ENCODE measurements at regions not wholly inside any gene's neighbourhood (a gene's known extent, or its start where the extent isn't known, plus 50 kb on each side); places are given as distances from the start of the nearest gene placed in this dataset.

- no peak for TF ChIP-seq ZFX (IDR thresholded peaks at IDR 0.05)
- TF ChIP-seq, protein P1, sequence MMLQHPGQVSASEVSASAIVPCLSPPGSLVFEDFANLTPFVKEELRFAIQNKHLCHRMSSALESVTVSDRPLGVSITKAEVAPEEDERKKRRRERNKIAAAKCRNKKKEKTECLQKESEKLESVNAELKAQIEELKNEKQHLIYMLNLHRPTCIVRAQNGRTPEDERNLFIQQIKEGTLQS (IDR thresholded peaks at IDR 0.05): no peak
- no peak for TF ChIP-seq EZH2 (IDR thresholded peaks at IDR 0.05)
- TF ChIP-seq SP1 (IDR thresholded peaks at IDR 0.05; ENCODE audit: low read depth): no peak
- TF ChIP-seq MAX (IDR thresholded peaks at IDR 0.05): no peak
- TF ChIP-seq POLR2AphosphoS5 (IDR thresholded peaks at IDR 0.05; ENCODE audit: low read depth, low read length): no peak
- TF ChIP-seq, protein P2, sequence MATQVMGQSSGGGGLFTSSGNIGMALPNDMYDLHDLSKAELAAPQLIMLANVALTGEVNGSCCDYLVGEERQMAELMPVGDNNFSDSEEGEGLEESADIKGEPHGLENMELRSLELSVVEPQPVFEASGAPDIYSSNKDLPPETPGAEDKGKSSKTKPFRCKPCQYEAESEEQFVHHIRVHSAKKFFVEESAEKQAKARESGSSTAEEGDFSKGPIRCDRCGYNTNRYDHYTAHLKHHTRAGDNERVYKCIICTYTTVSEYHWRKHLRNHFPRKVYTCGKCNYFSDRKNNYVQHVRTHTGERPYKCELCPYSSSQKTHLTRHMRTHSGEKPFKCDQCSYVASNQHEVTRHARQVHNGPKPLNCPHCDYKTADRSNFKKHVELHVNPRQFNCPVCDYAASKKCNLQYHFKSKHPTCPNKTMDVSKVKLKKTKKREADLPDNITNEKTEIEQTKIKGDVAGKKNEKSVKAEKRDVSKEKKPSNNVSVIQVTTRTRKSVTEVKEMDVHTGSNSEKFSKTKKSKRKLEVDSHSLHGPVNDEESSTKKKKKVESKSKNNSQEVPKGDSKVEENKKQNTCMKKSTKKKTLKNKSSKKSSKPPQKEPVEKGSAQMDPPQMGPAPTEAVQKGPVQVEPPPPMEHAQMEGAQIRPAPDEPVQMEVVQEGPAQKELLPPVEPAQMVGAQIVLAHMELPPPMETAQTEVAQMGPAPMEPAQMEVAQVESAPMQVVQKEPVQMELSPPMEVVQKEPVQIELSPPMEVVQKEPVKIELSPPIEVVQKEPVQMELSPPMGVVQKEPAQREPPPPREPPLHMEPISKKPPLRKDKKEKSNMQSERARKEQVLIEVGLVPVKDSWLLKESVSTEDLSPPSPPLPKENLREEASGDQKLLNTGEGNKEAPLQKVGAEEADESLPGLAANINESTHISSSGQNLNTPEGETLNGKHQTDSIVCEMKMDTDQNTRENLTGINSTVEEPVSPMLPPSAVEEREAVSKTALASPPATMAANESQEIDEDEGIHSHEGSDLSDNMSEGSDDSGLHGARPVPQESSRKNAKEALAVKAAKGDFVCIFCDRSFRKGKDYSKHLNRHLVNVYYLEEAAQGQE (IDR thresholded peaks at IDR 0.05; ENCODE audit: low read depth): no peak
- TF ChIP-seq CTCF (IDR thresholded peaks at IDR 0.05 in 2 of 3, conservative IDR thresholded peaks at IDR 0.05 in 1 of 3; ENCODE audit: borderline replicate concordance in 1 of 3, insufficient read depth in 1 of 3, low read depth in 2 of 3, low read length in 2 of 3): no peak
- no peak for TF ChIP-seq ZNF274 (IDR thresholded peaks at IDR 0.05; ENCODE audit: low read depth, low read length)
- no peak for TF ChIP-seq CEBPB (IDR thresholded peaks at IDR 0.05; ENCODE audit: low read depth)
- TF ChIP-seq SIN3A (IDR thresholded peaks at IDR 0.05; ENCODE audit: low read depth): no peak
- BruUV-seq (replicated peaks): no TSS peak
- no peaks in the 10 kb centered on the region for H3K4me1 ChIP-seq (ENCODE audit: control insufficient read depth in 1 of 2, insufficient read depth in 2 of 2, low read length in 2 of 2)
- no peak overlapping the region for H3K9ac ChIP-seq (ENCODE audit: low read length)
- H3K27ac ChIP-seq (ENCODE audit: low read depth, low read length): no peak overlapping the region
- POLR2A ChIA-PET: no interaction called here
- ATAC-seq (no peak), DNase-seq (ENCODE audit: low read depth, low spot score) (no peak)
- H3K79me2 ChIP-seq (ENCODE audit: insufficient read depth, low read length): no peaks in the 10 kb centered on the region
- no peaks in the 10 kb centered on the region for H3K27me3 ChIP-seq (ENCODE audit: insufficient read depth, low read length)
- CTCF ChIA-PET: no interaction called here
- H3K4me2 ChIP-seq (ENCODE audit: low read length): no peak overlapping the region
- RAD21 ChIA-PET (ENCODE audit: low non-redundant PET in 1 of 2, low total read pairs in 2 of 2, uncharacterized antibody in 2 of 2, unreplicated experiment in 2 of 2): no interaction called here
- no peaks in the 10 kb centered on the region for H3K9me2 ChIP-seq (ENCODE audit: insufficient read depth)
- no peaks in the 10 kb centered on the region for H4K20me1 ChIP-seq (ENCODE audit: insufficient read depth)
- H3K4me3 ChIP-seq (replicated peaks in 1 of 2; ENCODE audit: low read depth in 1 of 2, low read length in 2 of 2): no peak overlapping the region
- intact Hi-C loops (cut with micrococcal nuclease): no loop called here
- no peaks in the 10 kb centered on the region for H3K36me3 ChIP-seq (ENCODE audit: control insufficient read depth in 1 of 2, insufficient read depth in 2 of 2, low read length in 2 of 2)
- H2AFZ ChIP-seq (ENCODE audit: low read depth, low read length, poor library complexity, severe bottlenecking): no peak overlapping the region
- no peaks in the 10 kb centered on the region for H3K9me3 ChIP-seq (ENCODE audit: control insufficient read depth in 1 of 2, insufficient read depth in 1 of 2, low read depth in 1 of 2, low read length in 2 of 2)
These were observed 103.7 kb upstream of the GNG12 start for GRCh38 chr1:67937010-67937409.
